ENCODE measurements at regions not wholly inside any gene's neighbourhood (a gene's known extent, or its start where the extent isn't known, plus 50 kb on each side); places are given as distances from the start of the nearest gene placed in this dataset.

DNA sequence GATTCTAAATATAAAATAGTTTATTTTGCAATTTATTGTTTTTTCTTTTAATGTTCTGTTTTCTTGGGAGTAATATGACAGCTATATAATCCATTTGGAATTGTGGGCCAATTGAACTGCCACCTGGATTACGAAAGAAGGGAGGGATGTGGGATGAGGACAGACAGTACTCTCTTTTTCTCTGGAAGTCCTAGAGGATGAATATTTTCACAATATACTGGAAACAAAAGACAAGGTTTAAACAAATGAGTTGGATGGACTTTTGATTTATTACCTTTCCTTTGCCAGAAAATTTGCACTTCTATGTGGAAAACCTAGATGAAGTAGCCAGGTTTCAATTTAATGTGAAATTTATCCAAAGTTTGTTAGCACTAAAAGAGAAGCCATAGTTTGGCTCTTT lies 325.5 kb upstream of the IMPG1 start:
- TF ChIP-seq, protein P1, sequence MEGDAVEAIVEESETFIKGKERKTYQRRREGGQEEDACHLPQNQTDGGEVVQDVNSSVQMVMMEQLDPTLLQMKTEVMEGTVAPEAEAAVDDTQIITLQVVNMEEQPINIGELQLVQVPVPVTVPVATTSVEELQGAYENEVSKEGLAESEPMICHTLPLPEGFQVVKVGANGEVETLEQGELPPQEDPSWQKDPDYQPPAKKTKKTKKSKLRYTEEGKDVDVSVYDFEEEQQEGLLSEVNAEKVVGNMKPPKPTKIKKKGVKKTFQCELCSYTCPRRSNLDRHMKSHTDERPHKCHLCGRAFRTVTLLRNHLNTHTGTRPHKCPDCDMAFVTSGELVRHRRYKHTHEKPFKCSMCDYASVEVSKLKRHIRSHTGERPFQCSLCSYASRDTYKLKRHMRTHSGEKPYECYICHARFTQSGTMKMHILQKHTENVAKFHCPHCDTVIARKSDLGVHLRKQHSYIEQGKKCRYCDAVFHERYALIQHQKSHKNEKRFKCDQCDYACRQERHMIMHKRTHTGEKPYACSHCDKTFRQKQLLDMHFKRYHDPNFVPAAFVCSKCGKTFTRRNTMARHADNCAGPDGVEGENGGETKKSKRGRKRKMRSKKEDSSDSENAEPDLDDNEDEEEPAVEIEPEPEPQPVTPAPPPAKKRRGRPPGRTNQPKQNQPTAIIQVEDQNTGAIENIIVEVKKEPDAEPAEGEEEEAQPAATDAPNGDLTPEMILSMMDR (conservative IDR thresholded peaks at IDR 0.05; ENCODE audit: low read depth, low read length), result no peak
- no peak overlapping the region for H3K4me3 ChIP-seq (ENCODE audit: low read length)
- no peak for DNase-seq (ENCODE audit: low read depth)

DNA sequence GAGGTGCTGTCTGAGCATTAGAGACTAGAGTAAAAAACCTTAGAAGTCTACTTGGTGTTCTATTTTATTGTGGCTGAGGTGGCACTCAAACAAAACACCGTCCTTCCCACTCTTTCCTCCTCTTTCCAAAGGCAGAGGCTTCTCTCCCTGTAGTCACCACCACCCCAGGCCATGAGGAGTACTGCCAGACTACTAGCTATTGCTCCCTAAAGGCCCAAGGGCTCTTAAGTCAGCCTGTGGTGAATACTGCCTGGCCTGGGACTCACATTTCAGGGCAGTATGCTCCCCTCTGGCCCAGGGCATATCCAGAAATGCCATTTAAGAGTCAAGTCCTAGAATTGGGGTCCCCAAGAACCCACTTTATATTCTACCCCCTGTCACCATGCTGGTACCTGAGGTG lies 309.7 kb upstream of the IMPG1 start:
- no peak for DNase-seq (ENCODE audit: low read depth)
- no peak overlapping the region for H3K4me3 ChIP-seq (ENCODE audit: low read length)
- TF ChIP-seq, protein P1 (conservative IDR thresholded peaks at IDR 0.05; ENCODE audit: low read depth, low read length), result no peak

DNA sequence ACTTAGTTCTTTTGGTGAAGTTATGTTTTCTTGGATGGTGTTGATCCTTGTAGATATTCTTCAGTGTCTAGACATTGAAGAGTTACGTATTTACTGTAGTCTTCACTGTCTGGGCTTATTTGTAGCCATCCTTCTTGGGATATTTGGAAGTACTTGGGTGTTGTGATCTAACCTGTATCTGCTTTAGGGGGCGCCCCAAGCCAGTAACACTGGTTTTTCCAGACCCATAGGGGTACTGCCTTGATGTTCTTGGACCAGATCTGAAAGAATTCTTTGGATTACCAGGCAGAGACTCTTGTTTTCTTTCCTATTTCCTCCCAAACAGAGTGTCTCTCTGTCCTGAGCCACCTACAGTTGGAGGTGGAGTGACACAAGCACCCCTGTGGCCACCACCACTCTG lies 309.1 kb upstream of the IMPG1 start:
- TF ChIP-seq, protein P1 (conservative IDR thresholded peaks at IDR 0.05; ENCODE audit: low read depth, low read length), result no peak
- no peak overlapping the region for H3K4me3 ChIP-seq (ENCODE audit: low read length)
- no peak for DNase-seq (ENCODE audit: low read depth)

DNA sequence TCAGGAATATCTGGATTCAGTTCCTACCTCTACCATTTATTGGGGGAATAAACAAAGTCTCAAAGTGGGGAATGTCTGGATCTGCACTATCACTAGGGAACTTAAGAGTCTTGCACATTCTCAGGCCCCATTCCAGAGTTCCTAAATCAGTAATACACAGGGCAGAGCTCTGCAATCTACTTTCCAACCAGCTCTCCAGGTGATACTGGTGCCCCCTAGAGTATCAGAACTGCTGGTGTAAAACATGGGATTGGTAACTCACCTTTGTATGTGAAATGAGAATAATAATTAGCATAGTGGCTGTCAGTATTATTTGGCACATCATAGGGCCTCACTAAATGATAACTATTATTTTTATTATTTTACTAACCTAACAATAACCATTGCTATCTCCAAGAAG lies 278.8 kb upstream of the IMPG1 start:
- no peak for DNase-seq (ENCODE audit: low read depth)
- TF ChIP-seq, protein P1 (conservative IDR thresholded peaks at IDR 0.05; ENCODE audit: low read depth, low read length), result peak; percentile 52
- no peak overlapping the region for H3K4me3 ChIP-seq (ENCODE audit: low read length)

DNA sequence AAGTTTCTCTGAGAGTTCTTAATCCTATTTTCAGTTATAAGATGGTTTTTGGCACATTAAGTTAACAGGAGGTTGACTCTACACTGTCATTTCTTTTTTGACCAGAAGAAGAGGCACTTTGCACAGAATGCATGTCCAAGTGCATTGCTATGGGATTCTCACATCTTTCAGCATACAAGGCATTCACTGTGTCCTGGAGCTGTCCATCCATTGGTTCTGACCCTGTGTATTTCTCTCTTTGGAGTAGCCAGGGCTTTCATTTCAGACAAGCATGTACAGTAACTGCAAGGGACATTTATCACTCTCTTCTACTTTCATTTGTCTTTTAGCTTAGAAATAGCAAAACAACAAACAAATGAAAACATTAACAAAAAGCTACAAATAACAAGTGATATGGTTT lies 275.1 kb upstream of the IMPG1 start:
- DNase-seq (ENCODE audit: low read depth), result no peak
- H3K4me3 ChIP-seq (ENCODE audit: low read length), result no peak overlapping the region
- TF ChIP-seq, protein P1 (conservative IDR thresholded peaks at IDR 0.05; ENCODE audit: low read depth, low read length), result no peak

DNA sequence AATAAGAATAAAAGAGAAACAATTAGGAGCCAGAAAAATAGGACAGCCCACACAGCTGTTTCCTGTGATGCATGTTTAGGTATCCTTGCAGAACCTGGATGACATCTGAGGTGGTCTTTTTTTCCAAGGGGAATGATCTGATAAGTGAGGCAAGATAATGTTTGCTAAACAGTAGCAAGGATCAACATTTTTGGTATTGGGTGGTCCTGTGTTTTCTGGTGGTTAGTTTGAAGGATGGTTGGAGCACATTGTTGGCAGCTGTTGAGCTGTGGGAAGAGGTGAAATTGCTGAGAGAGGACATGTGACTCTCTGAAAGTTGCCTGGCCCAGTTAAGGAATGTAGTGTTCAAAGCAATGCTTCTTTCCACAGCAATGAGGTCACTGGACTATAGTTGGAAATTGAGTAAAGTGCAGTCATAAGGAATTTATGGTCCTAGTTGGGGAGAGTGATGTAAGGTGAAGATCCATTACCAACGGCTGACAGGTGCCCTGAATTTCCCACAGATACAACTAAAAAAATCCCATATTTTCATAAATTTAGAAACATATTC lies 270.2 kb upstream of the IMPG1 start:
- H3K4me3 ChIP-seq (ENCODE audit: low read length), result no peak overlapping the region
- TF ChIP-seq, protein P1 (conservative IDR thresholded peaks at IDR 0.05; ENCODE audit: low read depth, low read length), result no peak
- DNase-seq (ENCODE audit: low read depth), result peak; percentile 23

DNA sequence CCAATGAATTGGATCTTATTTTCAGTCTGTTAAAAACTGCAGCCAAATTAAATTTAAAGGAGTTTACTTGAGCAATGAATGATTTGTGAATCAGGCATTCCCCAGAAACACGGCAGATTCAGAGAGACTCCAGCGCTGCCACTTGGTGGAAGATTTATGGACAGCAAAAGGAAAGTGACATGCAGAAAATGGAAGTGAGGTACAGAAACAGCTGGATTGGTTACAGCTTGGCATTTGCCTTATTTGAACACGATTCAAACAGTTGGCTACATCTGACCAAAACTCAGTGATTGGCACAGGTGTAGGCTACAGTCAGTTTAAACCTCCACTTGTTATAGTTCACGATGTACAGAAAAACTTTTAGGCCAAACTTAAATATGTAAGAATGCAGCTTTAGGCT lies 257.6 kb upstream of the IMPG1 start:
- H3K4me3 ChIP-seq (ENCODE audit: low read length), result no peak overlapping the region
- DNase-seq (ENCODE audit: low read depth), result no peak
- TF ChIP-seq, protein P1 (conservative IDR thresholded peaks at IDR 0.05; ENCODE audit: low read depth, low read length), result no peak

All from retinal pigment epithelial cell (primary cell).